ENCODE measurements at regions not wholly inside any gene's neighbourhood (a gene's known extent, or its start where the extent isn't known, plus 50 kb on each side); places are given as distances from the start of the nearest gene placed in this dataset.

- Histone ChIP-seq H4K8ac (ENCODE audit: low read depth in 2 of 2, low read length in 2 of 2) (no peak overlapping the region), H3K9me1 (ENCODE audit: insufficient read depth, low read length) (no peaks in the 10 kb centered on the region), H2AK9ac (replicated peaks; ENCODE audit: low read depth, low read length, poor library complexity) (no peak overlapping the region), H2BK20ac (ENCODE audit: low read depth, low read length) (no peak overlapping the region), H2BK120ac (ENCODE audit: low read depth, low read length) (no peak overlapping the region), H3K4me3 (ENCODE audit: insufficient read depth, low read depth, low read length) (no peak overlapping the region), H4K20me1 (ENCODE audit: insufficient read depth, low read length) (no peaks in the 10 kb centered on the region), H2AK5ac (ENCODE audit: low read depth, low read length) (no peak overlapping the region), H4K91ac (ENCODE audit: insufficient read depth, low read depth, low read length) (no peak overlapping the region), H3K36me3 (ENCODE audit: control insufficient read depth, insufficient read depth, low read length) (no peaks in the 10 kb centered on the region), H3K23ac (ENCODE audit: low read depth, low read length) (no peak overlapping the region), H3K4ac (ENCODE audit: low read depth, low read length) (no peak overlapping the region), H4K5ac (ENCODE audit: low read depth, low read length) (no peak overlapping the region), H2BK5ac (ENCODE audit: low read depth, low read length, poor library complexity, severe bottlenecking) (no peak overlapping the region), H3K4me2 (ENCODE audit: low read depth, low read length) (no peak overlapping the region), H3K27me3 (ENCODE audit: control insufficient read depth, insufficient read depth, low read length) (no peaks in the 10 kb centered on the region), H2BK15ac (ENCODE audit: low read depth, low read length) (no peak overlapping the region), H3K27ac (ENCODE audit: insufficient read depth, low read length) (no peak overlapping the region), H3K18ac (ENCODE audit: low read depth, low read length) (no peak overlapping the region), H3K9me3 (ENCODE audit: control insufficient read depth, insufficient read depth, low read length) (no peaks in the 10 kb centered on the region; the same call in 1 of the 2 replicates), H3K9ac (ENCODE audit: low read depth, low read length) (no peak overlapping the region), H3K4me1 (ENCODE audit: control insufficient read depth, insufficient read depth, low read length) (no peaks in the 10 kb centered on the region), H3K14ac (replicated peaks; ENCODE audit: low read depth, low read length) (no peak overlapping the region), H3K79me1 (ENCODE audit: low read depth in 1 of 2, low read length in 2 of 2) (no peaks in the 10 kb centered on the region), H2AFZ (replicated peaks; ENCODE audit: low read length, poor library complexity) (no peak overlapping the region), H3K56ac (ENCODE audit: extremely low read depth, insufficient read depth, low read length) (no peak overlapping the region)
- intact Hi-C loops (cut with micrococcal nuclease): no loop called here
- WGBS, 2 experiments (ENCODE audit: extremely low coverage in 2 of 2, insufficient read length in 1 of 2): 77% methylated on average over 3 of the region's 15 CpGs; no CpG with 5 or more reads in 1 of the 2 experiments
- ATAC-seq (ENCODE audit: low read depth): no peak
- dilution Hi-C loops (cut with HindIII; ENCODE audit: low sequenced_read_pairs, unreplicated experiment): no loop called here
- ChIA-PET POLR2A (ENCODE audit: unreplicated experiment) (no interaction called here), CTCF (no interaction called here)
- no peak for TF ChIP-seq RAD21 (IDR thresholded peaks at IDR 0.05; ENCODE audit: low read length)
- TF ChIP-seq CHD1 (IDR thresholded peaks at IDR 0.05; ENCODE audit: low read depth, low read length): no peak
- TF ChIP-seq USF2 (IDR thresholded peaks at IDR 0.05; ENCODE audit: low read depth, low read length): no peak
- no peak for TF ChIP-seq MXI1 (IDR thresholded peaks at IDR 0.05; ENCODE audit: borderline replicate concordance, low read depth, low read length)
- TF ChIP-seq NFE2L2 (IDR thresholded peaks at IDR 0.05; ENCODE audit: low read depth, low read length): no peak
- no peak for TF ChIP-seq SMC3 (IDR thresholded peaks at IDR 0.05; ENCODE audit: low read depth, low read length)
- TF ChIP-seq POLR2A (IDR thresholded peaks at IDR 0.05; ENCODE audit: low read depth, low read length): no peak
- TF ChIP-seq MAZ (IDR thresholded peaks at IDR 0.05; ENCODE audit: borderline replicate concordance, low read depth, low read length): no peak
- TF ChIP-seq CTCF (conservative IDR thresholded peaks at IDR 0.05; ENCODE audit: low read depth, low read length): no peak
- TF ChIP-seq CEBPB (IDR thresholded peaks at IDR 0.05; ENCODE audit: low read depth, low read length): no peak
- TF ChIP-seq FOS (IDR thresholded peaks at IDR 0.05; ENCODE audit: low read depth, low read length): no peak
- no peak for TF ChIP-seq RCOR1 (IDR thresholded peaks at IDR 0.05; ENCODE audit: insufficient replicate concordance, low read length)
- no peak for TF ChIP-seq BHLHE40 (IDR thresholded peaks at IDR 0.05; ENCODE audit: low read depth, low read length)
- no peak for TF ChIP-seq ELK1 (IDR thresholded peaks at IDR 0.05; ENCODE audit: borderline replicate concordance, low read depth, low read length)
- TF ChIP-seq MAFK (IDR thresholded peaks at IDR 0.05; ENCODE audit: low read depth, low read length): no peak
- TF ChIP-seq RFX5 (IDR thresholded peaks at IDR 0.05; ENCODE audit: low read depth, low read length): no peak
- no TSS peak for BruUV-seq (replicated peaks)
- no peak for DNase-seq
- in situ Hi-C loops (cut with MboI; ENCODE audit: low sequenced_read_pairs): no loop called here
Observed at GRCh38 chr6:95518630-95519227, 58.6 kb upstream of the MANEA start.

Data from IMR-90 (cell line).